Transverse colon (tissue), 4 donors: ENCODE measurements at regions not wholly inside any gene's neighbourhood (a gene's known extent, or its start where the extent isn't known, plus 50 kb on each side); places are given as distances from the start of the nearest gene placed in this dataset.

Experiments used
- DNase-seq: peaks from one replicate; pipeline ENCODE4 v3.0.0-alpha.2; 2019
- H3K27ac ChIP-seq, 4 donors: fragments of 200-600 bp; sonication (generic); 2 replicates each; pipeline ENCODE4 v1.5.1; 2016 to 2018; ENCODE audit warnings: inconsistent platforms in 4 of 4
- H3K27me3 ChIP-seq: fragments of 200-600 bp; sonication (generic); 2 replicates; pipeline ENCODE4 v1.5.1; 2017; ENCODE audit warnings: inconsistent platforms
- H3K36me3 ChIP-seq, 4 donors: fragments of 200-600 bp; sonication (generic); 2 replicates each; pipeline ENCODE4 v1.5.1; 2017 to 2019; ENCODE audit warnings: inconsistent platforms in 4 of 4
- H3K4me1 ChIP-seq, 4 donors: fragments of 200-600 bp; sonication (generic); 2 replicates each; pipeline ENCODE4 v1.5.1; 2017 to 2020; ENCODE audit warnings: inconsistent platforms in 4 of 4
- H3K4me3 ChIP-seq, 4 donors: fragments of 200-600 bp; sonication (generic); 1 replicate in 1 of 4; 2 replicates in 3 of 4; pipeline versions ENCODE4 v1.5.1 to v1.6.1; 2017 to 2019; ENCODE audit warnings: inconsistent platforms in 4 of 4
- H3K9me3 ChIP-seq, 2 donors: fragments of 200-600 bp; sonication (generic); 2 replicates each; pipeline ENCODE4 v1.5.1; 2017 to 2019; ENCODE audit warnings: inconsistent platforms in 2 of 2
- EP300 ChIP-seq: sonication (generic); formaldehyde crosslinking; IDR thresholded peaks from one replicate; pipeline ENCODE4 v1.6.1; 2017; ENCODE audit warnings: antibody characterized with exemption, low read depth
- POLR2A ChIP-seq: fragments of 450-650 bp; IDR thresholded peaks from one replicate; pipeline ENCODE4 v1.6.1; 2016; ENCODE audit warnings: antibody characterized with exemption, mild to moderate bottlenecking, moderate library complexity
- POLR2AphosphoS5 ChIP-seq, 3 donors: sonication (generic); formaldehyde crosslinking; IDR thresholded peaks; one replicate each; pipeline ENCODE4 v1.6.1; 2016; ENCODE audit warnings: antibody characterized with exemption in 3 of 3
- WGBS, 2 donors: methylation state at CpG; one replicate each; pipeline ENCODE4 v1.1.5; 2018; ENCODE audit warnings: low coverage in 1 of 2; 5-methylcytosine and 5-hydroxymethylcytosine counted together
- in situ Hi-C, 4 donors: fragments of 200-750 bp; cut with MboI; loops; one replicate each; pipeline versions ENCODE4 v1.15.0 to v1.15.1; 2017; ENCODE audit warnings: low sequenced_read_pairs in 3 of 4, low pct_ligation_motif_present in 1 of 4, low pct_unique_long_range_greater_than_20kb in 1 of 4
- intact Hi-C: fragments of 100-400 bp; cut with DNase I; formaldehyde crosslinking; loops from one replicate; pipeline ENCODE4 v1.15.1; 2023; ENCODE audit warnings: low total_unique reads
- TF ChIP-seq, protein P1 (sequence below), 5 experiments: fragments of 200-600 bp in 3 of 5; fragments of 450-650 bp in 2 of 5; sonication (generic) in 3 of 5; IDR thresholded peaks; 1 replicate in 2 of 5; 2 replicates in 3 of 5; pipeline ENCODE4 v1.5.1; 2016 to 2017; ENCODE audit warnings: antibody characterized with exemption in 5 of 5, inconsistent platforms in 3 of 5, mild to moderate bottlenecking in 2 of 5, moderate library complexity in 1 of 5

DNA sequence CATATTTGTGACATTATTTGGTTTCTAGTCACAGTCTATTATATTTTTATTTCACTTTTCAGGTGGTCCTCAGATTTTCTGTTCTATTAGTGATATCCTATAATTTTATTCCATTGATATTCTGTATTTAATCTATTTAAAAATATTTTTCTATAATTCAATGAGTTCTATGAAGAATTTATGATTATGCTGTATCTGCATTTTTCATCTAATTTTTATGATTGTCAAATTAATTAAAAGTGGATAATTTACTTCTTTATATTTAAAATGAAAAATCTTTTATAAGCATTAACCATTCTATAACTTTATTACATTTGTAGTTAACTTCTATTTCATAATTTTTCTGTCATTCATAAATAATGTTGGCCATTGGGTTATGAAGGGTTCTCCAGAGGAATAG is 387.4 kb upstream of the LRRC7 start:
- no peaks in the 10 kb centered on the region for H3K27me3 ChIP-seq
- no peaks in the 10 kb centered on the region for H3K4me1 ChIP-seq
- no peak for DNase-seq
- H3K27ac ChIP-seq: no peak overlapping the region
- no peaks in the 10 kb centered on the region for H3K9me3 ChIP-seq
- TF ChIP-seq EP300: no peak
- TF ChIP-seq, protein P1, sequence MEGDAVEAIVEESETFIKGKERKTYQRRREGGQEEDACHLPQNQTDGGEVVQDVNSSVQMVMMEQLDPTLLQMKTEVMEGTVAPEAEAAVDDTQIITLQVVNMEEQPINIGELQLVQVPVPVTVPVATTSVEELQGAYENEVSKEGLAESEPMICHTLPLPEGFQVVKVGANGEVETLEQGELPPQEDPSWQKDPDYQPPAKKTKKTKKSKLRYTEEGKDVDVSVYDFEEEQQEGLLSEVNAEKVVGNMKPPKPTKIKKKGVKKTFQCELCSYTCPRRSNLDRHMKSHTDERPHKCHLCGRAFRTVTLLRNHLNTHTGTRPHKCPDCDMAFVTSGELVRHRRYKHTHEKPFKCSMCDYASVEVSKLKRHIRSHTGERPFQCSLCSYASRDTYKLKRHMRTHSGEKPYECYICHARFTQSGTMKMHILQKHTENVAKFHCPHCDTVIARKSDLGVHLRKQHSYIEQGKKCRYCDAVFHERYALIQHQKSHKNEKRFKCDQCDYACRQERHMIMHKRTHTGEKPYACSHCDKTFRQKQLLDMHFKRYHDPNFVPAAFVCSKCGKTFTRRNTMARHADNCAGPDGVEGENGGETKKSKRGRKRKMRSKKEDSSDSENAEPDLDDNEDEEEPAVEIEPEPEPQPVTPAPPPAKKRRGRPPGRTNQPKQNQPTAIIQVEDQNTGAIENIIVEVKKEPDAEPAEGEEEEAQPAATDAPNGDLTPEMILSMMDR (IDR thresholded peaks at IDR 0.05): no peak
- no peak for TF ChIP-seq POLR2A
- TF ChIP-seq POLR2AphosphoS5 (IDR thresholded peaks at IDR 0.05): no peak
- in situ Hi-C loops: no loop called here
- H3K4me3 ChIP-seq: no peak overlapping the region
- no peaks in the 10 kb centered on the region for H3K36me3 ChIP-seq
- intact Hi-C loops: loop anchor here (5.0 kb wide), 1 partner anchor 1998 kb away; no protein-coding TSS in a partner anchor

DNA sequence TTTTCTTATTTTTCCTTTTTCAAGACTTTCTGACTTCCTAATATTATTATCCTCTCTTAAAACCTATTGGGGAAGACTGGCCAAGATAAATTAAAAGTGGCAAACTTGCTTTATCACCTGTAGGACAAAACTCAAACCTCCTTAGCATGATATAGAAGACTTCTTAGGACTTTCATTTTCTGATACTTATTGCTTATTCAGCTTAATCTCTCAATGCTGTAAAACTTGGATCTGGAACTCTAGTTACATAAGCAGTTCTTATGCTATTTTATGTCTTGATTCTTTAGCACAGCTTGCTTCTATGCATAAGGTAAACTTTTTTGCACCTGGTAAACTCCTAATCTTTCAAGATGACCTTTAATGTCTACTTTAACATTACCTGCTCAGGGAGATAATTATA is 382.3 kb upstream of the LRRC7 start:
- no peak for DNase-seq
- no peak overlapping the region for H3K27ac ChIP-seq
- intact Hi-C loops: no loop called here
- H3K9me3 ChIP-seq: no peaks in the 10 kb centered on the region
- H3K27me3 ChIP-seq: no peaks in the 10 kb centered on the region
- H3K4me1 ChIP-seq: no peaks in the 10 kb centered on the region
- TF ChIP-seq, protein P1 (IDR thresholded peaks at IDR 0.05): no peak
- TF ChIP-seq EP300 (no peak), POLR2AphosphoS5 (IDR thresholded peaks at IDR 0.05) (no peak), POLR2A (no peak)
- no peaks in the 10 kb centered on the region for H3K36me3 ChIP-seq
- in situ Hi-C loops: no loop called here
- no peak overlapping the region for H3K4me3 ChIP-seq

- H3K4me1 ChIP-seq: no peaks in the 10 kb centered on the region
- intact Hi-C loops: no loop called here
- H3K4me3 ChIP-seq: no peak overlapping the region
- in situ Hi-C loops: no loop called here
- no peak overlapping the region for H3K27ac ChIP-seq
- H3K27me3 ChIP-seq: no peaks in the 10 kb centered on the region
- TF ChIP-seq POLR2A: no peak
- TF ChIP-seq EP300: no peak
- TF ChIP-seq, protein P1 (IDR thresholded peaks at IDR 0.05): no peak
- TF ChIP-seq POLR2AphosphoS5 (IDR thresholded peaks at IDR 0.05): no peak
- no peaks in the 10 kb centered on the region for H3K36me3 ChIP-seq
- no peaks in the 10 kb centered on the region for H3K9me3 ChIP-seq
- DNase-seq: no peak
These were observed 376.4 kb upstream of the LRRC7 start for GRCh38 chr1:69191335-69191734.

GRCh38 chr1:69195136-69195535 is 372.6 kb upstream of the LRRC7 start:
- TF ChIP-seq POLR2A (no peak), EP300 (no peak), POLR2AphosphoS5 (IDR thresholded peaks at IDR 0.05) (no peak)
- TF ChIP-seq, protein P1 (IDR thresholded peaks at IDR 0.05): no peak
- no peaks in the 10 kb centered on the region for H3K27me3 ChIP-seq
- no peak overlapping the region for H3K27ac ChIP-seq
- H3K4me3 ChIP-seq: no peak overlapping the region
- WGBS, 2 donors: 40% methylated on average over 2 of the region's 2 CpGs
- intact Hi-C loops: no loop called here
- H3K9me3 ChIP-seq: no peaks in the 10 kb centered on the region
- no peaks in the 10 kb centered on the region for H3K36me3 ChIP-seq
- no peak for DNase-seq
- in situ Hi-C loops: no loop called here
- H3K4me1 ChIP-seq: no peaks in the 10 kb centered on the region
